NCI-H2196 treated with DMSO at 0.1 percent for 48 hours (cell line): ENCODE measurements at regions not wholly inside any gene's neighbourhood (a gene's known extent, or its start where the extent isn't known, plus 50 kb on each side); places are given as distances from the start of the nearest gene placed in this dataset.

Experiments used
- DNase-seq: peaks from one replicate; lab custom pipeline; 2025; ENCODE audit not compliant: unreplicated experiment; lab: John Stamatoyannopoulos, UW

GRCh38 chr2:16016282-16016681 is 75.9 kb downstream of the MYCN start:
- DNase-seq: no peak

DNA sequence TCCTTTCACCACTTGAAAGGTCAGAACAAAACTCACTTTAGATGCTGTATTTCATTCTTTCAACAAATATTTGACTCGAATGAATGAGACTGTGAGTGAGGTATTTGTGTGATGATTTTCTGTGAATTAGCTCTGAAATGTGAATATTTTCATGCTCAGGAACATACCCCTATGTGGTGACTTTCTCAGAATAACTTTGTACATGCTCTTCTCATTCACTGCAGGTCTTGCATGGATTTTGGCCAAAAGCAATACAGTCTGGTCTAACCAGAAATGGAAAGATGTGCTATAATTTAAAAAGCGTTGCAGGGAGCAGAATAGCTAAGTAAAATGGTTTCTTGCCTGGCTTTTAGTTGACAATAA is 75.5 kb downstream of the MYCN start:
- DNase-seq: no peak

DNA sequence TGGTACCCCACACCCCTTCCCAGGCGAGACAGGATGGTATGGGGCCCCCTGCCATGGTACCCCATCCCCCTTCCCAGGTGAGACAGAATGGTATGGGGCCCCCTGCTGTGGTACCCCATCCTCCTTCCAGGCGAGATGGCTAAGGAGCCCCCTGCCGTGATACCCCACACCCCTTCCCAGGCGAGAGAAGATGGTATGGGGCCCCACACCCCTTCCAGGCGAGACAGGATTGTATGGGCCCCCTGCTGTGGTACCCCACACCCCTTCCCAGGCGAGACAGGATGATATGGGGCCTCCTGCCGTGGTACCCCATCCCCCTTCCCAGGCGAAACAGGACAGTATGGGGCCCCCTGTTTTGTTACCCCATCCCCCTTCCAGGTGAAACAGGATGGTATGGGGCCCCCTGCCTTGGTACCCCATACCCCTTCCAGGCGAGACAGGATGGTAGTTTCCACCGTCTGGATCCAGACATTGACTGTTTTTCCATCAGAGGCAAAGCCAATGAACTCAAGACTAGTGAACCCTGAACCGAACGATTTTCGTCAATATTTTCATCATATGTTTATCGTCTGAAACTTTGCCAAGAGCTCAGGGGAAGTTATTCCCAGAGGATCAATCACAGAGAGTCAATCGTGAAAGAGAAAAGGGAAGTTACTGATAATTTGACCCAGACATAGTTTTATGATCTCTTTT is 75.0 kb downstream of the MYCN start:
- no peak for DNase-seq

DNA sequence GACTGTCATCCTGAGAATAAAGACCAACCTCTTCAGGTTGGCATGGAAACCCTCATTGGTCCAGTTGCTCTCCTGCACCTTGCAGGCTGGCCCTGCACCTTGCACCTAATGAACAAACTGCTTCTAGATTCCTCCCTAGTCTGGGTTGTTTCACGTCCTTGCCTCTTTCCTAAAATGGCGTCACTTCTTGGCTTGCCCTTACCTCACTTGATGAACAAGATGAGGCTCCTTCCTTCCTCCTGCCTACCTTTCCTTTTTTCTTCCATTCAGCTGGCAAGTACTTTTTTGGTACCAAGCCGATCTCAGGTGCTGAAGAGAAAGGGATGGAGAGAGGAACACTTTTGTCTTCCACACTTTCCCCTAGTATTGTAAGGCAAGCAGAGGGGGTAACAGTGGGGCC is 74.5 kb downstream of the MYCN start:
- DNase-seq: no peak

DNA sequence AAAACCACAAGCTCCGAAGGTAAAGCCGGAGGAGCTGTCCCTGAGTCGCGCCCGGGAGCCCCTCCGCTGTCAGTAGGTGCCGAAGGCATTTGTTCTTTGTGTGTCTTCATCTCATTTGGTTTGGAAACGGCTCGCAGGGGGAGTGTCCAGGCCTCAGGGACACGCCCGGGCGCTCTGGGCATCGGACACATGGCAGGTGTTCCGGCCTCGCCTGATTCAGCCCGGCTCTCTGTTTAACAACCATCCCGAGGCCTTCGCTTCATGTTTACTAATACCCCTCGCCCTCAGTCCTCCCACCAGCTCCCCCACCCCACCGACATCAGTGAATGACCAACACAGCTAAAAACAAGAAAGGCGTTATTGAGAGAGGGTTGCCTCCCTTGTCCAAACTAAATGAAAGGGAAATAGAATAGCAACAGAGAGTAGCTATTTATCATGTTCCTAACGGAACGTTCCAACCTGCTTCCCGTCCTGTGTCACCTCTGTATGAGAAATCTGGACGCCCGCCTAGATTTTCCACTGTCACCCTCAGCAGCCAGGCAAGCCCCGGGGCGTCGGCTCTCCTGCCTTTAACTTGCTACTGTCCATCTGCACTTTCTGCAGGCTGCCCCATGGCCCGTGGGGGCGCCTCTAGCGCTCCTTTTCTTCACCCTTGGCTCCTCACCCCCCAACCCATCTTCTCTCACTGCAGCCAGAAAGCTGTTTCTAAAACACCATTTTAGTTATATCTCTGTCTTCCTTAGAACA is 73.9 kb downstream of the MYCN start:
- DNase-seq: no peak

GRCh38 chr2:16013359-16013911 is 73.1 kb downstream of the MYCN start:
- no peak for DNase-seq

DNA sequence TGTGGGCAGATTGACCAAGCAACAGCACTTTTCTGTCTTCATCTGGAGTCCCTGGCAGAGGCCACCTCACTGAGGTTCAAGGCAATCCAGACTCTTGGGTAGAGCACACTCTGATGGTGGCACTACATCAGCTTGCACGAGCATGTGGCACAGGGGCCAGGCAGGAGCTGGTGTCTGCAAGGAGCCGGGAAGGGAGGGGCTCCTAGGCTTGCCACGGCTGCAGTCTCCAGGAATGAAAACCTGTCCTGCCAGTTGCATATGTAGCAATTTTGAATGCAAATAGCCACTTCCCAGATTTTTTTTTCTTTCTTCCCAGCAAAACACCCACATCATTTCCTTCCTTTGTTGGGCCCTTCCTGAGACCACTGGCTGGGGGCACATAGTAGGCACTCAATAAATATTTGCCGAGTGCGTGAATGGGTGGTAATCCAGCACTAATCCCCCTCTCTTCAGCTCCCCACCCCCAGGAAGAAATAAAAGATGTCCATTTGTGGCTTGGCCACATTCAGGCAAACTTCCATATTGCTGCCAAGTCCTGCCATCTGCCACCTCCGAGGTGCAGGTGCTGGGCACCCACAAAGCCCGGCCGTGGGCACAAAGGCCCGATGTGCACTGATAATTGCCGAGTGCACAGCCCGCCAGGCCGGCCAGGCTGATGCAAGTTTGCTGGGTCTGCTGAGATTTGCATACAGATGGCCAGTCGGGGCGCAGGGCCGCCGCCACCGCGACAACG is 72.4 kb downstream of the MYCN start:
- DNase-seq: no peak

GRCh38 chr2:16012029-16012596 is 71.8 kb downstream of the MYCN start:
- no peak for DNase-seq

- DNase-seq: no peak
Observed at GRCh38 chr2:16011621-16011960, 71.2 kb downstream of the MYCN start.

DNA sequence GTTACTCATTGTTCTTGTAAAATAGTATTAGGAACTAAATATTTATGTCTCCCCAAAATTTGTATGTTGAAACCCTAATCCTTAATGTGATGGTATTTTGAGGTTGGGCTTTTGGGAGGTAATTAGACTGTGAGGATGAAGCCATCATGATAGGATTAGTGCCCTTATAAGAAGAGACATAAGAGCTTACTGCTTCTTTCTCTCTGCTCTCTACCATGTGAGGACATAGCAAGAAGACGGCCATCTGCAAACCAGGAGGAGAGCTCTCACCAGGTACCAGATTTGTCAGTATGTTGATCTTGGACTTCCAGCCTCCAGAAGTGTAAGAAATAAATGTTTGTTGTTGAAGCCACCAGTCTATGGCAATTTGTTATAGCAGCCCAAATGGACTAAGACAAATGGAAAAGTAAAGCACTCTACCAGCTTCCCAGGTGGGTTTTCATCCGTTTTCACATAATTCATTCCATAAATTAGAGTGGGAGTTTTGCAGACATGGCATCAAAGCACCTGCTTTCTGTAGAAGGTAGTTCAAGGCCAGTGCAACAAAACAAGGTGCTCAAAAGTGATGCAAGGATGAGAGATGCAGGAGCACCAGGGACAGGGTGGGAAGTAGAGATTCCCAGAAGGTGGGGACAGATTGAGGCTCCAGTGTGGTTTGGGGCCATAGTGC is 70.7 kb downstream of the MYCN start:
- no peak for DNase-seq

- DNase-seq: no peak
Observed at GRCh38 chr2:16010011-16010410, 69.7 kb downstream of the MYCN start.

DNA sequence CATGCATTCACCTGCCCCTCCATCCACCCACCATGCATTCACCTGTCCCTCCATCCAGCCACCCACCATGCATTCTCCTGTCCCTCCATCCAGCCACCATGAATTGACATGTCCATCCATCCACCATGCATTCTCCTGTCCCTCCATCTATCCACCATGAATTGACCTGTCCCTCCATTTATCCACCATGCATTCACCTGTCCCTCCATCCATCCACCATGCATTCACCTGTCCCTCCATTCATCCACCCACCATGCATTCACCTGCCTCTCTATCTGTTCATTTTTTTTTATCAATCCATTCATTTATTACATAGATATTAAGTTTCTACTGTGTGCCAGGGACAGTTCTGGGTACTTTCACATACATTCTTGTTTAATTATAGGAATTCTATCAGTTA is 69.2 kb downstream of the MYCN start:
- DNase-seq: no peak

DNA sequence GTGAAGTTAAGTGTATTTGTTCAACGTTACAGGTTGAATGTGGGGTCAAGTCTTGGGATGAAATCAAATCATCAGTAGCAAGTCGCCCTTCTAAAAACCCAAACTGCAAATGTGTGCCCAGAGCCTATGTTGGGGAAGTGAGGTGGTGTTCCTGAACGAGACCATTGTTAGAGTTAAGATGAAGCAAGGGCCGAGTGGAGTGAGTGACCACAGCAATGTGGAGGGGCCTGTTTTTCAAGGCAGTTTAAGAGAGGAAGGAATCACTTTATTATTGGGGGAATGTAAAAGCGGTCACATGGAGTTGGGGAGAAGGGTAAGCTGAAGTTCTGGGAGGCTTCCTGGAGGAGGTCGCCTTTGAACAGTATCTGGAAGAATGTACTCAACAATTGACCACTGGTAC is 68.5 kb downstream of the MYCN start:
- no peak for DNase-seq

GRCh38 chr2:16008331-16008850 is 68.0 kb downstream of the MYCN start:
- no peak for DNase-seq

GRCh38 chr2:16007167-16007934 is 67.0 kb downstream of the MYCN start:
- DNase-seq: no peak

DNA sequence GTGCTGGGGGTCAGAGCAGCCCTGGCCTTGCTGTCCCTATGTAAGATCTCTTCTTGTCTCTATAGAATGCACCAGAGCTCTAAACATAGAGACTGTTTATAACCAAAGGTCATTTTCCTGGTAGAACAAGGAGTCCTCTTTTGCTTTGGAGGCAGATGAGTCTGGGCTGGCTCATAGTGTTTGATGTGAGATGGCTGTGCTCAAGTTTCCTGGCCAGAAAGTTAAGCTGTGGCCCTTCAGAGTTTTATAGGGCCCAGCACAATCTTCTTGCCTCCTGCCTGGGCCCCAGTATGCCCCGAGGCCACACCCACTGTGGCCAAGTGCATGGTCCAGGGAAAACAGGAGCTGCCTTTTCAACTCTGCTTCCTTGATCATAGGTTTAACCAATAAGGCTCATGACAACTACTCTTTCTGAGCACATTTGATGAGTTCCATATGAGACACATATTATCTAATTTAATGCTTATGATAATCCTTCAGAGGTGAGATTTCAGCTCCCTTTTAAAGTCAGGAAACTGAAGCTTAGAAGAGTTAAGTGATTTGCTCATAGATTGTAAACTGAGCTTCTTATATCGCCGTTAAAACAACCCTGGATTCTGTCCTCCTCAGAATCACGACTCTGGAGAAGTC is 66.3 kb downstream of the MYCN start:
- DNase-seq: no peak

DNA sequence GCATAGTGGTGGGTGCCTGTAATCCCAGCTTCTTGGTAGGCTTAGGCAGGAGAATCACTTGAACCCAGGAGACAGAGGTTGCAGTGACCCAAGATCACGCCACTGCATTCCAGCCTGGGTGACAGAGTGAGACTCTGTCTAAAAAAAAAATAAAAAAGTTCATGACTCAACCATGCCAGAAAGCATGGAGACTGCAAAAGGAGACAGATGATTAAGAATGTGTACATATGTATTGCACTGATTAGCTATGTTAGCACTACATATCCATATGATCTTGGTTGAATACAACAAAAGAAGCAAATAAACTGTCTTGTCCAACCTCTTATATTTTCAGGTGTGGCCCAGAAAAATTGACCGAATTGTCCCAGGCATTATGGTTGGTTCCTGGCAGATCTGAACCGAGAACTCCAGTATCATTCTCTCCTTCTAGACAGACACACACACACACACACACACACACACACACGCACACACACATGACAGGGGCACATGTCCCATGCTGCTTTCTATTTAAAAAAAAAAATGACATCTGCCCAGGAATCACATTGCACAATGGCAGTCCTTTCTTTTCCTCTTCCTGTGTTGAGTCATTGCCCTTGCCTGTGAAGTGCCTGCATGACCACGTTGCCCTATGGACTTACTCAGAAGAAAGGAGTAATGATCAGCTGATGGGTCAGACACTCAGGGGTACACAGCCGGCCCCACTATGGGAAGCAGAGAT is 65.6 kb downstream of the MYCN start:
- DNase-seq: no peak

DNA sequence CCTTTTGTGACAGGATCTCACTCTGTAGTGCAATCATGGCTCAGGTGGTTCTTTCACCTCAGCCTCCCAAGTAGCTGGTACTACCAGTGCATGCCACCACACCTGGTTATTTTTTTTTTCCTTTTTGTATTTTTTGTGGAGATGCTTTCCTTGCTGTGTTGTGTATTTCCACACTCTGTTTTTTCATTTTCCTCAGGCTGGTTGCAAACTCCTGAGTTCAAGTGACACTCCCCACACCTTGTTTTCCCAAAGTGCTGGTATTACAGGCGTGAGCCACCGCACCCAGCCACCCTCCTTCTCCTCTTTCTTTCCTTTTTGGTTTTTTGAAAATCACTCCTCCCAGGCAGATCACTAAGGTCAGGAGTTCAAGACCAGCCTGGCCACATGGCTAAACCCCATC is 65.0 kb downstream of the MYCN start:
- no peak for DNase-seq

GRCh38 chr2:16003809-16004208 is 63.5 kb downstream of the MYCN start:
- no peak for DNase-seq
